Stimulated activated CD8-positive, alpha-beta memory T cell treated with anti-CD3 and anti-CD28 coated beads, Interleukin-12 subunit alpha, Interleukin-12 subunit beta, amount 100 ng/mL, for 4 hours (primary cell): ENCODE measurements at regions not wholly inside any gene's neighbourhood (a gene's known extent, or its start where the extent isn't known, plus 50 kb on each side); places are given as distances from the start of the nearest gene placed in this dataset.

ENCODE experiments used
- DNase-seq: peaks from one replicate; pipeline ENCODE4 v3.0.0-alpha.2; 2020; ENCODE audit warnings: low read depth

DNA sequence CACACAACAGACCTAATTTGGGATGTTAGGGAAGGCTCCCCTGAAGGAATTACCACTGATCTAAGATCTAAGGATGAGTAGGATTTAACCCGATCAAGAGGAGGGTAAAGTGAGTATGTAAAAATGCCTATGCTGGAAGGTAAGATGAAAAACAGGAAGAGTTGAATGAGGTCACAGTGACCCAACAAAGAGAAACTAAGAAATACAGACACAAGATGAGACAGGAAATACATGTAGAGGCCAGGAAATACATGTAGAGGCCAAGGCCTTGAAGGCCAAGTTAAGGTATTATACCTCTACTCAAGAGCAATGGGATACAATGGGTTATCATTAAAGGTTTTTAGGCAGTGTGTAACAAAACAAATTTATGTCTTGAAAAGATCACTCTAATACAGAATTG is 131.6 kb upstream of the TANK start:
- DNase-seq = no peak

DNA sequence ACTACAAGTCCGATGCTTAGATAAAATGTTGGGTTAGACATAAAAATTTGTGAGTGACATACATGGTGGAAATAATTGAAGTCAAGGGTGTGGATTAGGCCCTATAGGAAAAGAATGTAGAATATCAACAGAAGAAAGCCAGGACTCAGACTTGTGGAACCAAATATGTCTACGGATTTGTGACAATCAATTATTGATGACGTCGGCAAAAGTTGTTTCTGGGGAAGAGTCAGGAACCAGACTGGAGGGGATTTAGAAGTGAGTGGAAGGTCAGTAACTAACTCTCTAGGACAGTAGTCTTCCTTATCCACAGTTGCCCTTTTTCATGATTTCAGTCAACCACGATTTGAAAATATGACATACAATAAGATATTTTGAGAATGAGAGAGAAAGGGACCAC is 130.9 kb upstream of the TANK start:
- no peak for DNase-seq

DNA sequence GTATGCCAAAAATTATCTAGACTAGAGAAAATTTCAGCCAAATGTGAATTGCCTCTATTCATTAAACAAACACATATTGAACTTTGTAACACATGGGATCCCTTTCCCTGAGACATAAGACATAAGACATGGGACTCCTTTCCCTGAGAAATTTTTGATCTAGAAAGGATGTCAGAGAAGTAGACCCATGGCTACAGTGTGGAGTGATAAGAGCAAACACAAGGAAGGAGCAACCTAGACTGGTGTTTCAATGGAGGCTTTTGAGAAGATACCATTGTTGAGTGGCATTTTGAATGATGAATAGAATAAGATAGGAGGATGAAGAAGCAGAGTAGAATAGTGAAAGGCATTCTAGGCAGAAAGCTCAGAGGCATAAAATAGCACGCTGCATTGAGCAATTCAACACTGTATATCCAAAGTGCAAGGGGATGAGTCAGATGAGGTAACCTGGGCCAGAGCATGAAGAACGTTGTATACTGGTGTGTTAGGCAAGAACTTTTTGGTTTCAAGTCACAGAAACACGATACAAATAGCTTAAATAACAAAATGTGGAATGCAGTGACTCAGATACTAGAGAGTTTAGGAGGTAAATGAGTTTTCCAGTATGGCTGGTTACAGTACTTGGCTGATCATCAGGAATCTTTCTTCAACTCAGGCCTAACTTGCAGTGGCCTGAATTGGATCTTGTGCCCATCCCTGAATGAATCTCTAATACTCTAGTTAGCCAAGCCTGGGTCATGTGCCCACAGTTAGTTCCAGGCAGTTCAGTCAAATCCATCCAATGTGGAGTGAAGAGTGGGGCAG is 129.8 kb upstream of the TANK start:
- DNase-seq = no peak

DNA sequence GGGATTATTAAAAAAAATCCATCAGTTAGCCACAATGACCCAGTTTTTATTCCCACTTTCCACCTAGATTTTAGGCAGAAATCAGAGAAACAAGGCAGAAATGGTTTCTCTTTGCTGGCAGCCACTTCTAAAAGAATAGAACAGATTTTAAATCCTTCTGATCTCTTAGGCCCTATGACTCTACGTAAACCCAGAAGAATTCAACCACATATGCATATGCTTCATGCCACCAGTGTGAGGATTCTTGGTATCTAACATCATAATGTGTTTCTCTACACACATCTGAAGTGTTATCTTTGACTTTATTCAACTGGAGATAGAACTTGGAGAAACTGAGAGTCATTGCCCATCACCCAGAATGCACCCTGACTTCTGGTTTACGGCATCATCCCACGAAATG is 128.7 kb upstream of the TANK start:
- no peak for DNase-seq

DNA sequence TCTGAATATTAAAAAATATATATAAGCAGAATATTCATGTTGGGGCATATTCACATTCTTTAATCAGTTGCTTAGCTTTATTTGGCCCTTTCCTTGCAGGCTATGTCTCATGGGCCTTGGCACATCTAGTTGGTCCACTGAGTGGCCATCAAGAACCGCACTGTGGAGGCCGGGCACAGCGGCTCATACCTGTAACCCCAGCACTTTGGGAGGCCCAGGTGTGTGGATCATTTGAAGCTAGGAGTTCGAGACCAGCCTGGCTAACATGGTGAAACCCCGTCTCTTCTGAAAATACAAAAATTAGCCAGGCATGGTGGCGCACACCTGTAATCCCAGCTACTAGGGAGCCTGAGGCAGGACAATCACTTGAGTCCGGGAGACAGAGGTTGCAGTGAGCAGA is 127.6 kb upstream of the TANK start:
- no peak for DNase-seq

DNA sequence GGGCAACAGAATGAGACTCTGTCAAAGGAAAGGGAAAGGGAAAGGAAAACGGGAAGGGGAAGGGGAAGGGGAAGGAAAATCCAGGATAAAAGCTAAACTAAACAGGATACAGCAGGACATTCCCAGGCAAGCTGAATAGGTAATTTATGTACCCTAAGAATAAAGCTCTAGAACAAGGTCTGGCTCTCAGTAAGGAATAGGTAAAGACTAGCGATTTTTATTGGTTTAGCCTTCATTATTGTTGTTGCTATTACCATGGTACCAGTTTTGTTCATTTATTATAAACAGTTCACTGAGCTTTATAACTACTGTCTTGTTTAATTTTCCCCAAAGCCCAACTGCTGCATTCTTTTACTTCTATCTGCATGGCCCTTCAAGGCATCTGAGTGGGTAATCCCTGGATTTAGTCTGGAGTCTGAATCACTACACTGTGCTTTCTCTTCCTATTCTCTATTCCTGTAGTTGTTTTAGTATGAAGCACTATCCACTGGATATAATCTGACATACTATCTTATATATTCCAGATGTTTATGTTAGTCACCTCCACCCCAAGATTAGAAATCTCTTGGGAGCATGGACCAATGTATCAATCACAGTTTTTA is 127.1 kb upstream of the TANK start:
- DNase-seq = no peak

DNA sequence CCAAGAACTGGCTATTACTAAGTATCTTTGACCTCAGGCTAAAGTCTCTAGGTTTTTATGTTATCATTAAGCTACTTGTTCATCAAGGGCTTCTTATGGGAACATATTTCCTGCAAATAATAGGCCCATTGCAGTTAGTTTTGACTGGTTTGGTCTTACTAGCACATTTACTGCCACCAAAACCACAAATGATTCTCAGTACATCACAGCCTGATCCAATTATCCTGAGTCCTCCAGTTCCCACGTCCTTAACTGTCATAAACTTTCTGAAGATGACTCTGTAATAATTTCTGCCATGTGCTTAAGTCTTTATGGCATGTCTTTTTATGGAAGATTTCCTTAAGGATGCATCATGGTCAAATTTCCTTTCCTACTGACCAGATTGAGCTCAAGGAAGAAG is 123.3 kb upstream of the TANK start:
- no peak for DNase-seq

DNA sequence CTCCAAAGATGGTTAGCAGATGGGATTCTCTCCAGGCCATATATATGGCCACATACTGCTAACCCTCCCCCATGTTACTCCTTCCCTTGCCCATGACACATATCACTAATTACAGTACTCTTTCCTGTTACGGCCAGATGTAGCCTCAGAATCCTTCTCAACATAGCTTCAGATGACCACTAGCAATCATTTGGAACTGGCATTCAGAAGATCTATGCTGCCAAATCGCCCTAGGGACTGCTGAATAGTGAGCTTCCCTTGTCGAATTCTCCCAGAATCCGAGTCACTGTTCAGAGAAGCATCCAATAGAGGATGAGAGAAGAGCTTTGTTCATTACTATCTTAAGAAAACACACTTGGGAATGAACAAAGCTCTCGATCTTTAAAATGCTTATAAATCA is 121.2 kb upstream of the TANK start:
- DNase-seq = no peak

DNA sequence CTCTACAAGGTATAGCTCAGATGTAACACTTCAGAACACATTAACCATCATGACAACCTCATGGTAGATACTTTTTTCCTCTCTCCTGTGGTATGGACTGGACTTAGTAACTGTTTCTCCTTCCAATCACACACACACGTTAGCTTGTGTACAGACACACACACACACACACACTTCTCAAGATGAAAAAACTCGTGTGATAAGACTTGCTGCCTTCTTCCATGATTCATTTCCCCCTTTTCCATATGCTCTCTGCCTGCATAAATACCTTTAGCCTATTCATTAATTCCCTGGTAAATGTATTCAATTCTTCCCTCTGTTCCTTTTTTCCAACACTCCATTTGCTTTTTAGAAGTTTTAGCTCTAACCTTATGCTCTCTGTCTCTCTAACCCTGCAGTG is 118.9 kb upstream of the TANK start:
- DNase-seq = no peak

DNA sequence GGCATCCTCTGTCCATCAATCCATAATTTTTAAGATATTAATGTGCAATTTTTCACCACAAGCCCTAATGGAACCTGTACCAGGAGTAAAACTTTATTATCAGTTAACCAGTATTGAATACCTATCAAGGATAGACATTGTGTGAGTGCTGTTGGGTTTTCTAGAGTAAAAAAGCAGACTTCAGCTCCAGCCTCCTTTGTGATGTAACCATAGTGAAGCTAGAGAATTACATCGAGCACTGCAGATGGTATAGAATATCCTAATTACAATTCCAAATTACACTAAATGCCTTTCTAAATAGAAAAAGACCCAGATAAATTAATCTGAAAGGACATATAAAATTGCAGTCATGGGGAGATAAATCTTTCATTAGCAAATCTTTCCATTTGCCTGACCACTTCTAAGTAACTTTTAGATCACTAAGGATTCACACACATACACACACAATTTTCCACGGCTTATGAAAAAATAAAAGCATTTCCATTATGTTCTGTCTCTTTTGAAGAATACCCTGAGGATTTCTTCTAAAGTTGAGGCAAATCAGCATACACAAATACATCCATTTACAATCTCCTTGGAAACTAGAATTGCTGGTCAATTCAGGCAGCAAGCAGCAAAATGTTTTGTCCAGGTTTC is 117.1 kb upstream of the TANK start:
- DNase-seq = no peak

DNA sequence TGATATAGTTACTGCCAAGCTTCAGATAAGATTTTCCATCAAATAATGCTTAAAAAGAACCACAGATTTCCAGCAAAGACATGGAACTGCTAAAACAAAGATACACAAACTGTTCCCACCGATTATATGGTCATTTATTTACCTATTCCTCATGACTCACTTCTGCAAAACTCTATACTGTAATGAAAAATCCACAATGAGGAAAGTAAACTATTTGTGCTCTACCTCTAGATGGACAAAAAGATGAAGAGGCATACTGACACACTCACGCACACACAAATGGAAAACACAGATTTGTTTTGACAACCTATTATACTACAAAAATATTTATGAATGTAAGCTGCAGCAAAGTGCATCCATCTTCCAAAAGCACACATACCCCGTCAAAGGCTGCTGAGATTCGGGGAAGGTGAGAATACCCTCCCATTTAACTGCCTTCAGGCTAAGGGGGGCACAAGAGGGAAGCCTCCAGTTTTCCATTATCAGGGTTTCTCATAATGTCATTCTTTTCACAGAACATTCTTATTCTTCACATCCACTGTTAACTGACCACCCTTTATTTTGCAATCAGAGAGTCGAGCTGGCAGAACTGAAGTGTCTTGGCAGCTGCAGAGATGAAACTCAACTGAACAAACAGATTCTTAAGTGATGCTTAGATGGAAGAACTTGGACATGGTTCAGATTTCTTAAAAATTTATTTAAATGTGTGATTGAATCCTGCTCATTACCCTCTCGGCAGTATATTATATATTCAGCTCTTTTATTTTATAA is 115.9 kb upstream of the TANK start:
- no peak for DNase-seq

DNA sequence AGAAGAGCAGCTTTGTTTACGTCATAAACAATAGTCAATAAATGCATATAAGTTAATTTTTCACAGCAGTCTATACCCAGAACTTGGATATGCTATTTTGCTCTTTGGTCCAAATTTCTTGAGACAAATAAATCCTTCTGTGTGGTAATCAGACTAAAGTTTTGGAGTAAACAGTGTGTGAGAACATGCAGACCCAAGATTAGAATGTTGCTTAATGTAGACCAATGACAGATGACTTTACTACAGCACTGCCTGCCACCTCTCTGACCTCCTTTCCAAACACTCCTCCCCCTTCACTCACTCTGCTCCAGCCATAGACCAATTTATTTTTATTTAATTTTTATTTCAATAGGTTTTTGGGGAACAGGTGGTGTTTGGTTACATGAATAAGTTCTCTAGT is 115.3 kb upstream of the TANK start:
- DNase-seq = no peak

DNA sequence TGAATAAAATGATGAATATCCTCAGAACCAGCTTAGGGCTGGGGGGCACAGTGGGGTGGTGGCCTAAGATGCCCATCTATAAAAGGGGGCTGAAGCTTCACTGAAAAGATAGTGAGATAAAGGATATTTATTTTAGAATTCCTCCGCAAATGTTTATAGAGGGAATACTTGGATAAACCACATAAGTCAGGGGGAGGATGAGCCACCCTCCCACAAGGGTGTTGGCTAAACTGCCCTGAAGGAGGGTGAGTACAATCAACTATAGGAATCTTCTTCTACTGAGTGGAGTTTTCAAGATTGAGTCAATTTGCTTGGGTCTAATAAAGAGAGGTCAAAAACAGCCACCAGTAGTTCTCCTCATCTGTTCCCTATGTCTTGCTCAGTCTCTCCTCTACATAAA is 114.5 kb upstream of the TANK start:
- no peak for DNase-seq

DNA sequence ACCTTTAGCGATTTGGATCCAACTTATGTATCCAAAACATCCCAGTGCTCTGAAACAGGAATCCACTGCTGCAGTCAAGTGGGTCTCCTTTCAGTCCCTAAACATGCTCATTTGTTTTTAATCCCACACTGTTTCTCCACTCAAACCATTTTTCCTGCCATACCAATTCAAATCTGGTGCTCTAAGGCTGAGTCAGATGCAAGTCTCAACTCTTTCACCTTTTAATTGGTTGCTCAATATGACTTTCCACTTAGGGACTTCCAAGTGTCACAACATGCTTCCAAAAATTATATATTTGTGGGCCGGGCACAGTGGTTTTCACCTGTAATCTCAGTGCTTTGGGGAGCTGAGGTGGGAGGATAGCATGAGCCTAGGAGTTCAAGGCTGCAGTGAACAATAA is 113.4 kb upstream of the TANK start:
- no peak for DNase-seq

DNA sequence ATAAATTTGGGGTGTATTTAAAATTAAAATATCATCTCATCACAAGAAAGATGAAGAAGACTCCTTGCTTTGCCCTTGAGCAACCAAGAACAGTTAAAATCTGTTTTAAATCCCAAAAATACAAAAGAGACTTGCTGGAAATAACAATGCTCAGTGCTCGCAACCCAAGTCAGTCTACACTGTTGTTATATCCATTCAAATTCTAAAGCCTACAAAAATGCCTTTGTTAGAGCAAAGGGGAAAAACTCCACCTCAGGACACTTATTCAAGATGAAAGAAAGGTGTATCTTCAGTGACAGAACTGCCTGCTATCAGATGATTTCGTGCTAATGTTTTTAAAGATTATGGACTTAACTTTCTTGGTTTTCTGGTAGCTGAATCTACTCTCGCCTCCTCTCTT is 111.9 kb upstream of the TANK start:
- DNase-seq = no peak

DNA sequence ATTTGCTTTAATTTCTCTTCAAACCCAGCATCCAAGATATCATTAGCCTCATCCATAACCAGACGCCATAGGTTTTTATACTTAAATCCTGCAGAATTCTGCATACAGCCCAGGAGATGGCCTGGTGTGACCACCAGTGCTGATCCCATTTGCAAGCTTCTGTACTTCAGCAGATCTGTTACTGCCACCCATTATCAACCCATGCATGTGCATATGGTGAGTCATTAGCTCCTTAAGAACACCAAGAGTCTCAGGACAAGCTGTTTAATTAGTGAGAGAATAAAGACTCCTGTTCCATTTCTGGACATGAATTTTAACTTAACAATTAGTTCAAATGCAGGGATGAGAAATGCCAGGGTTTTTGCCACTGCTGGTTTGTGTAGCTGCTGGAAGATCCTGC is 110.7 kb upstream of the TANK start:
- DNase-seq = no peak

DNA sequence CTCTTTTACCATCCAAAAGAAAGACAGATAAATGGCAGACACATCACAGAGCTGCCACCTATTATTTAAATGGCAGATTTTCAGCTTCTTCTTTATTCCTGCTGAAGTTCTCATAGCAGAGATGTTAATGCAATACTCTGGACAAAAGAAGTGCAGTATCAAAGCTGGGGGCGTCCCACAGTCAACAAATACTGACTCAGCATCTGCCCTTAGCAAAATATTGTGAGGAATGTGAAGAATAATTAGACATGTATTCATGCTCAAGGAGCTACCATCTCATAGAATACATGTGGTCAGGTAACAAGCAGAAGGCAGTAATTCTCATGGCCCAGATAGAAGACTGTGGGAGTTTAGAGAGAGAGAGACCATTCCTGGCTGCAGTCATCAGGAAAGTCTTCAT is 108.0 kb upstream of the TANK start:
- no peak for DNase-seq

DNA sequence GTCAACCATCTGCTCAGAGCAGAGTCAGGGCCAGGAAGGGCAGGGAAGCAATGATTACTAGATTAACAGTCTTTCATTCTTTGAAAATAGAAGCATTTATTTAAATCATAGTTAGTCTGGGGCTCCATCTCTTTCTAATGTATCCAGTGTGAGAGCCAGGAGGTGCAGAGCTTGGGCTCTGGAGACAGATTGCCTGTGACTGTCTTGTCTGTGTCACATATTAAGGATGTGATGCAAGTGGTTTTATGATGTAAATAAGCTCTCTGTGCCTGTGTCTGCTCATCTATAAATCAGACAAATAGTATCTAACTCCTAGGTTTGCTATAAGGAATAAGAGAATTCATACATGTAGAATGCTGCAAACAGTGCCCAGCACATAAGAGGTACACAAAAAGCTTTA is 104.9 kb upstream of the TANK start:
- no peak for DNase-seq

DNA sequence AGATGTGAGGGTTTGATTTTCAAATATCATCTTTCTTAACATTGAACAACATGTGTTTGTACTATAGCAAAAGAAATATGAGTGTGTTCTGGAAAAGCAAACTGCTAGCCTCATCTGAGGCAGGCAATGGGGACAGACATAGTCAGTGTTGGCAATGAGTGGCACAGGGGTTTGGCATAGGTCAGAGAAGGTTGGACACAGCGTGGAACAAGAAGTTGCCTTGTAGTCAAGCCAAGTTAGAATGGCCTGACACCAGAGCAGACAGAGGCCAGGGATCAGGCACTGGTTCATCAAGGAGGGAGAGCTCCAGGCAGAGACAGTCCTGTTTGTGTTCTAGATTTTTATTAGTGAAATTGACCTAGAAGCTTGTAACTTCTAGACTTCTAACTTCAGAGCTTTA is 100.8 kb upstream of the TANK start:
- no peak for DNase-seq

DNA sequence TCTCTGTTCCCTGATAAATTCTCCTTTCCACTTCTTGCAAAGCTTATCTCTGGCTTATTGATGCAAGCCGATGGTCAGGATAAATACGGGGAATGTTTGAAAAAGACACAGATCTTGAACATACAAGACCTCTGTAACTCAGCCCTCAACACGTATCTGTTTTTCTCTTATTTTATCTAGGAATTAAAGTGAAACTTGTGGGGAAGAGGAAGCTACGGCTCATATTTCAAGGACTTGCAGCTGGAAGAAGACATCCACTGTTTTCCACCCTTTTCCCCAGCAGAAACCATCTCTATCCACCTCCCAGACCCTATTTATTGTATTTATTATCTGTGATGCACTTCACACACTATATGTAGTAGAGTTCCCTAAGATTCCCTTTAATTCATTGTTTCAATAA is 98.4 kb upstream of the TANK start:
- DNase-seq = no peak

DNA sequence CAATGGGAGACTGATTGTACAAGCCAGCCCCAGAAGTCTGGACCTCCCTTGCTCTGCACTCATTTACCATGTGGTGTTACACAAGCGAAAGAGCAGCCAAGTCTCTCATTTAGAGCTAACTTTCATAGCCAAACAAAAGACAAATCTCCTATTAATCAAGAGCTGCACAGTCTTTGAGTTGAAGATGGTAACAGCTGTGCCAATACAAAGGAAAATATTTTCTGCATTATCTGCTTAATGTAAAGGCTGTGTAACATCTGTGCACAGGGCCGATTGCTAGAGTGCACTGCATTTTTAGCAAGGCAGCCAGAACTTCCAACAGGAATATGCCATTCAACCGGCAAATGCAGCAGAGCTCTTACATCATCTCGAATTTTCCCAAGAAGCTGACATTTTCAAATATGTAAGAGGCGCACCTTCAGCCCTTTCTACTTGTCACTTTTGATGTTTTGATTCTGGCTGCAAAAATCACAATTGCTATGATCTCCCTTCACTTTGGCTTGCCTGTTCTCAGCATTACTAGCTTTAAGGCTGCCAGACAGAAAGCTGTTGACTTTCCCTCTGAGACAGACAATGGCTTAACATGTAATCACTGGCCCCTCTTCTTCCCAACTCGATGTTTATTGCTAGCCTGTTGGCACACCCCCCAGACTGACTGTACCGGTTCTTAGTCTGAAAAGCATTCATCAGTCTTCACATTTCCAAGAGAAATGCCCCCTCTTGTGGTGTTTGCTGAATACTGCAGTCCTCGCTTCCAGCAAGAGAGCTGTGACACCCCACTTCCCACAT is 96.9 kb upstream of the TANK start:
- DNase-seq = peak; percentile 19

DNA sequence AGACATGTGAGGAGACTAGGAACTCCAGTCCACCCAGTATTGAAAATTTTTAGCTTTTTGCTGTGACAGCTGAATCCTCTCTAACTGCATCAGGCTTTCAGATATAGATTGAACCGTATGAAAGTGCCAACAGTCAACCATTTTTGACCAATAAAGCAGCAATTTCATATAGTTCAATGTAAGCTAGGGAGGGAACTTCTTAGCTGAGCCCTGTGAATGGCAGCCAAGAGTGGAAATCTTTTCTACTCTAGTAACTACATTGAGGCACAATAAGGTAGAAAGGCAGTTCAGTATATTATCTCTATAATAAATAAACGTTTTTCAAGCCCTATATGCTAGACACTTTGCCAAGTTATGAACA is 96.3 kb upstream of the TANK start:
- DNase-seq = no peak
